Globus pallidus (tissue), 1 donor: ENCODE measurements at regions not wholly inside any gene's neighbourhood (a gene's known extent, or its start where the extent isn't known, plus 50 kb on each side); places are given as distances from the start of the nearest gene placed in this dataset.
"Not testable (repeated sequence)": the region's sequence is repeated elsewhere in the genome, so short reads cannot be mapped to it uniquely, and the experiment has no call there.

Experiments
- DNase-seq: peaks from one replicate; pipeline ENCODE4 v3.0.0-alpha.2; 2015; ENCODE audit warnings: low spot score

- DNase-seq = no peak
These were observed 380.2 kb downstream of the CDH10 start for GRCh38 chr5:24264547-24264946.

- no peak for DNase-seq
These were observed 379.5 kb downstream of the CDH10 start for GRCh38 chr5:24265306-24265705.

- no peak for DNase-seq
These were observed 376.2 kb downstream of the CDH10 start for GRCh38 chr5:24268482-24269056.

- DNase-seq = not testable (repeated sequence)
These were observed 373.1 kb downstream of the CDH10 start for GRCh38 chr5:24271702-24272118.

GRCh38 chr5:24272741-24273140, 372.0 kb downstream of the CDH10 start:
- no peak for DNase-seq

GRCh38 chr5:24280215-24280614, 364.6 kb downstream of the CDH10 start:
- no peak for DNase-seq

GRCh38 chr5:24281818-24282217, 363.0 kb downstream of the CDH10 start:
- DNase-seq = no peak

GRCh38 chr5:24289582-24290335, 355.0 kb downstream of the CDH10 start:
- DNase-seq = no peak

- DNase-seq = no peak
These were observed 354.2 kb downstream of the CDH10 start for GRCh38 chr5:24290536-24290935.

GRCh38 chr5:24291916-24292315, 352.9 kb downstream of the CDH10 start:
- DNase-seq = no peak

GRCh38 chr5:24294333-24294732, 350.4 kb downstream of the CDH10 start:
- DNase-seq = no peak

GRCh38 chr5:24314106-24314505, 330.7 kb downstream of the CDH10 start:
- no peak for DNase-seq

- no peak for DNase-seq
These were observed 324.1 kb downstream of the CDH10 start for GRCh38 chr5:24320643-24321042.

GRCh38 chr5:24325306-24325832, 319.4 kb downstream of the CDH10 start:
- no peak for DNase-seq

GRCh38 chr5:24331531-24331930, 313.2 kb downstream of the CDH10 start:
- no peak for DNase-seq

GRCh38 chr5:24347158-24347557, 297.6 kb downstream of the CDH10 start:
- DNase-seq = no peak

GRCh38 chr5:24351285-24351684, 293.5 kb downstream of the CDH10 start:
- no peak for DNase-seq

- no peak for DNase-seq
These were observed 291.8 kb downstream of the CDH10 start for GRCh38 chr5:24353016-24353415.

- DNase-seq = no peak
These were observed 291.2 kb downstream of the CDH10 start for GRCh38 chr5:24353611-24354010.

- DNase-seq = no peak
These were observed 280.8 kb downstream of the CDH10 start for GRCh38 chr5:24363789-24364481.

GRCh38 chr5:24364711-24365110, 280.1 kb downstream of the CDH10 start:
- DNase-seq = no peak

- no peak for DNase-seq
These were observed 279.4 kb downstream of the CDH10 start for GRCh38 chr5:24365406-24365805.

GRCh38 chr5:24367216-24367615, 277.6 kb downstream of the CDH10 start:
- no peak for DNase-seq
